NT2/D1 (cell line): ENCODE measurements at regions not wholly inside any gene's neighbourhood (a gene's known extent, or its start where the extent isn't known, plus 50 kb on each side); places are given as distances from the start of the nearest gene placed in this dataset.

Experiments used
- DNase-seq: peaks from one replicate; pipeline ENCODE4 v3.0.0-alpha.2; 2011; ENCODE audit warnings: low read depth, low spot score
- H3K27me3 ChIP-seq: 2 replicates; pipeline ENCODE4 v1.6.0; 2011; ENCODE audit warnings: mild to moderate bottlenecking; ENCODE audit not compliant: insufficient read length, insufficient read depth
- H3K36me3 ChIP-seq: 2 replicates; pipeline ENCODE4 v1.6.1; 2011; ENCODE audit warnings: mild to moderate bottlenecking, low read length, mixed read lengths; ENCODE audit not compliant: insufficient read depth, insufficient read length
- H3K4me1 ChIP-seq: 2 replicates; pipeline ENCODE4 v1.5.1; 2011; ENCODE audit not compliant: insufficient read depth, insufficient read length
- H3K4me3 ChIP-seq: 2 replicates; pipeline ENCODE4 v1.5.1; 2011; ENCODE audit warnings: low read depth; ENCODE audit not compliant: insufficient read length
- H3K9ac ChIP-seq: 2 replicates; pipeline ENCODE4 v1.6.0; 2011; ENCODE audit warnings: low read depth; ENCODE audit not compliant: insufficient read length
- H3K9me3 ChIP-seq: 2 replicates; pipeline ENCODE4 v1.5.1; 2011; ENCODE audit warnings: mild to moderate bottlenecking, low read length; ENCODE audit not compliant: insufficient read depth
- SUZ12 ChIP-seq: IDR thresholded peaks from 2 replicates; pipeline ENCODE4 v1.6.1; 2011; ENCODE audit not compliant: insufficient read length, insufficient read depth; ENCODE audit errors: extremely low read depth
- YY1 ChIP-seq: IDR thresholded peaks from 2 replicates; pipeline ENCODE4 v1.6.1; 2011; ENCODE audit not compliant: insufficient read length, insufficient read depth
- ZNF274 ChIP-seq: IDR thresholded peaks from 2 replicates; pipeline ENCODE4 v1.6.1; 2011; ENCODE audit warnings: mild to moderate bottlenecking, low read depth, low read length

- Histone ChIP-seq H3K36me3 (no peaks in the 10 kb centered on the region), H3K9ac (no peak overlapping the region), H3K9me3 (no peaks in the 10 kb centered on the region), H3K27me3 (peaks cover 2% of the 10 kb centered on the region), H3K4me3 (no peak overlapping the region), H3K4me1 (no peaks in the 10 kb centered on the region)
- no peak for DNase-seq
- no peak for TF ChIP-seq SUZ12
- TF ChIP-seq YY1 = no peak
- TF ChIP-seq ZNF274 = no peak
These were observed 79.6 kb upstream of the ERG start for GRCh38 chr21:38577887-38578286.

- peaks cover 2% of the 10 kb centered on the region for H3K4me1 ChIP-seq
- H3K27me3 ChIP-seq = no peaks in the 10 kb centered on the region
- TF ChIP-seq YY1 (no peak), ZNF274 (no peak), SUZ12 (no peak)
These were observed 92.4 kb upstream of the ERG start for GRCh38 chr21:38590449-38591217.

GRCh38 chr21:38591218-38591537 is 92.9 kb upstream of the ERG start:
- no peaks in the 10 kb centered on the region for H3K27me3 ChIP-seq
- no peaks in the 10 kb centered on the region for H3K9me3 ChIP-seq
- DNase-seq = no peak
- H3K4me1 ChIP-seq = peaks cover 2% of the 10 kb centered on the region
- no peak overlapping the region for H3K4me3 ChIP-seq
- TF ChIP-seq YY1 = no peak
- no peak for TF ChIP-seq ZNF274
- no peak for TF ChIP-seq SUZ12
- no peak overlapping the region for H3K9ac ChIP-seq
- no peaks in the 10 kb centered on the region for H3K36me3 ChIP-seq

More at GRCh38 chr21:38590449-38591217, 92.4 kb upstream of the ERG start:
- DNase-seq = no peak
- Histone ChIP-seq H3K36me3 (no peaks in the 10 kb centered on the region), H3K9me3 (no peaks in the 10 kb centered on the region), H3K4me3 (no peak overlapping the region), H3K9ac (no peak overlapping the region)

GRCh38 chr21:38596264-38597042 is 98.2 kb upstream of the ERG start:
- Histone ChIP-seq H3K36me3 (no peaks in the 10 kb centered on the region), H3K4me1 (peaks cover 2% of the 10 kb centered on the region), H3K27me3 (no peaks in the 10 kb centered on the region), H3K9me3 (no peaks in the 10 kb centered on the region), H3K4me3 (no peak overlapping the region), H3K9ac (no peak overlapping the region)
- peak; percentile 32 for DNase-seq
- no peak for TF ChIP-seq ZNF274

GRCh38 chr21:38597421-38597820 is 99.1 kb upstream of the ERG start:
- TF ChIP-seq SUZ12 = no peak
- no peak for TF ChIP-seq YY1
- TF ChIP-seq ZNF274 = no peak
- H3K27me3 ChIP-seq = no peaks in the 10 kb centered on the region
- H3K4me3 ChIP-seq = no peak overlapping the region
- H3K36me3 ChIP-seq = no peaks in the 10 kb centered on the region
- no peaks in the 10 kb centered on the region for H3K9me3 ChIP-seq
- H3K4me1 ChIP-seq = peaks cover 2% of the 10 kb centered on the region
- no peak for DNase-seq
- no peak overlapping the region for H3K9ac ChIP-seq

- no peak for DNase-seq
- Histone ChIP-seq H3K9ac (no peak overlapping the region), H3K36me3 (no peaks in the 10 kb centered on the region), H3K27me3 (no peaks in the 10 kb centered on the region), H3K4me1 (peaks cover 2% of the 10 kb centered on the region), H3K9me3 (no peaks in the 10 kb centered on the region), H3K4me3 (no peak overlapping the region)
- TF ChIP-seq SUZ12 = no peak
- no peak for TF ChIP-seq ZNF274
- TF ChIP-seq YY1 = no peak
These were observed 100.1 kb upstream of the ERG start for GRCh38 chr21:38598413-38598812.

- H3K9ac ChIP-seq = no peak overlapping the region
- no peaks in the 10 kb centered on the region for H3K9me3 ChIP-seq
- H3K36me3 ChIP-seq = no peaks in the 10 kb centered on the region
- no peaks in the 10 kb centered on the region for H3K4me1 ChIP-seq
- H3K27me3 ChIP-seq = no peaks in the 10 kb centered on the region
- DNase-seq = no peak
- TF ChIP-seq ZNF274 (no peak), YY1 (no peak), SUZ12 (no peak)
- no peak overlapping the region for H3K4me3 ChIP-seq
These were observed 101.2 kb upstream of the ERG start for GRCh38 chr21:38599381-38599975.
